Immature natural killer cell (primary cell): ENCODE measurements at regions not wholly inside any gene's neighbourhood (a gene's known extent, or its start where the extent isn't known, plus 50 kb on each side); places are given as distances from the start of the nearest gene placed in this dataset.

ENCODE experiments used
- DNase-seq, 3 donors: peaks; one replicate each; pipeline ENCODE4 v3.0.0; 2022; ENCODE audit warnings: mixed read lengths in 1 of 3
- H3K27ac Mint-ChIP-seq, 6 donors: one replicate each; pipeline ENCODE4 v1.8.0; 2020; ENCODE audit warnings: mixed read lengths in 6 of 6, mild to moderate bottlenecking in 5 of 6, inconsistent platforms in 4 of 6, moderate library complexity in 3 of 6
- H3K27me3 Mint-ChIP-seq, 3 donors: one replicate each; pipeline ENCODE4 v1.8.0; 2020 to 2021; ENCODE audit warnings: low read depth in 3 of 3, mild to moderate bottlenecking in 3 of 3, mixed read lengths in 3 of 3, moderate library complexity in 3 of 3, inconsistent platforms in 1 of 3
- H3K36me3 Mint-ChIP-seq, 3 donors: one replicate each; pipeline ENCODE4 v1.8.0; 2020; ENCODE audit warnings: mixed read lengths in 3 of 3, inconsistent platforms in 2 of 3, mild to moderate bottlenecking in 2 of 3
- H3K4me1 Mint-ChIP-seq, 2 donors: one replicate each; pipeline ENCODE4 v1.8.0; 2020; ENCODE audit warnings: inconsistent platforms in 2 of 2, mild to moderate bottlenecking in 2 of 2, mixed read lengths in 2 of 2, moderate library complexity in 1 of 2
- H3K4me3 Mint-ChIP-seq, 5 donors: one replicate each; pipeline ENCODE4 v1.8.0; 2020; ENCODE audit warnings: mild to moderate bottlenecking in 5 of 5, mixed read lengths in 5 of 5, inconsistent platforms in 3 of 5, moderate library complexity in 3 of 5
- H3K9me3 Mint-ChIP-seq, 6 donors: one replicate each; pipeline ENCODE4 v1.8.0; 2020; ENCODE audit warnings: mild to moderate bottlenecking in 6 of 6, mixed read lengths in 6 of 6, inconsistent platforms in 4 of 6, moderate library complexity in 3 of 6

GRCh38 chr5:28066856-28067255 lies 1028.5 kb upstream of the CDH9 start:
- DNase-seq: no peak
- Mint-ChIP-seq H3K36me3 (no peaks in the 10 kb centered on the region), H3K4me3 (no peak overlapping the region), H3K27me3 (peaks cover 0 to 2% (median 0%) of the 10 kb centered on the region in 3 donors), H3K27ac (no peak overlapping the region), H3K4me1 (no peaks in the 10 kb centered on the region), H3K9me3 (peaks cover 17 to 50% (median 32%) of the 10 kb centered on the region in 6 donors)

- DNase-seq: no peak
- no peaks in the 10 kb centered on the region for H3K36me3 Mint-ChIP-seq
- peaks cover 0 to 2% (median 0%) of the 10 kb centered on the region in 3 donors for H3K27me3 Mint-ChIP-seq
- H3K4me3 Mint-ChIP-seq: no peak overlapping the region
- no peaks in the 10 kb centered on the region for H3K4me1 Mint-ChIP-seq
- peaks cover 17 to 53% (median 30%) of the 10 kb centered on the region in 6 donors for H3K9me3 Mint-ChIP-seq
- H3K27ac Mint-ChIP-seq: no peak overlapping the region
Measured at GRCh38 chr5:28065656-28066055, 1027.3 kb upstream of the CDH9 start.

DNA sequence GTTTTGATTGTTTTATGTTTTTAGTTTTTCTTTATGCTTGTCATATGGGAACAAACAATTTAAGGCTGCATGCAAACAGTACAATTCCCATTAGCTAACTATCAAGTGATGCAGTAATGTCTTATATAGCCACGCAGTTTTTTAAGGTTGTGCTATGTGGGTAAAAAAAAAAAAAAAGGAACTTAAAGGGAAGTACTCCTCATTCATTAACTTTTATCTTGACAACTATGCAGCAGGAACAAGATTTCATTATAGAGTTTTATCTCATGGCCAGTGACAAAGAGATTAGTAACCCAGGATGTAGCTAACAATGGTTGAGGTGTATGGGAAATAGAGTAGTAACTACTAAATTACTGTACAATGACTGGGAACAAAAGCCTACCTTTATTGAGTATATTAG lies 1008.2 kb upstream of the CDH9 start:
- Mint-ChIP-seq H3K9me3 (peaks cover 12 to 40% (median 21%) of the 10 kb centered on the region in 6 donors), H3K36me3 (no peaks in the 10 kb centered on the region), H3K4me1 (no peaks in the 10 kb centered on the region), H3K27me3 (peaks cover 0 to 4% (median 0%) of the 10 kb centered on the region in 3 donors), H3K27ac (no peak overlapping the region), H3K4me3 (no peak overlapping the region)
- no peak for DNase-seq

- H3K27ac Mint-ChIP-seq: no peak overlapping the region
- DNase-seq: no peak
- H3K4me3 Mint-ChIP-seq: no peak overlapping the region
- H3K36me3 Mint-ChIP-seq: peaks cover 0 to 6% (median 2%) of the 10 kb centered on the region in 3 donors
- peaks cover 0 to 2% (median 0%) of the 10 kb centered on the region in 3 donors for H3K27me3 Mint-ChIP-seq
- H3K9me3 Mint-ChIP-seq: peaks cover 10 to 66% (median 39%) of the 10 kb centered on the region in 6 donors
- no peaks in the 10 kb centered on the region for H3K4me1 Mint-ChIP-seq
Measured at GRCh38 chr5:28027851-28028250, 989.5 kb upstream of the CDH9 start.

DNA sequence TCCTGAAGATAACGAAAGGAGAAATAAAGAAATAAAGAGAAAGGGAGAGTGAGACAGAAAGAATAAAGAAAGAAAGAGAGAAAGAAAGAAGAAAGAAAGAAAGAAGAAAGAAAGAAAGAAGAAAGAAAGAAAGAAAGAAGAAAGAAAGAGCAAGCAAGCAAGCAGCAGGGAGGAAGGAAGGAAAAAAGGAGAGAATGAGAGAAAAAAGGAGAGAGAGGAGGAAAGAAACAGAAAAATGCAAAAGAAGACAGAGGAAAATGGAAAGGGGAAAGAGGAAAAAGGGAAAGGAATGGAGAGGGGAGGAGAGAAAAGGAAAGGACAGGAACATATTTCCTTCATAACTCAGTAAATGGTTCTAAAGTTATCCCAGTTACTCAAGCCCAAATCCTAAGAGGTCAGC lies 978.8 kb upstream of the CDH9 start:
- peaks cover 0 to 5% (median 3%) of the 10 kb centered on the region in 3 donors for H3K36me3 Mint-ChIP-seq
- no peaks in the 10 kb centered on the region for H3K27me3 Mint-ChIP-seq
- peaks cover 21 to 64% (median 46%) of the 10 kb centered on the region in 6 donors for H3K9me3 Mint-ChIP-seq
- H3K4me1 Mint-ChIP-seq: no peaks in the 10 kb centered on the region
- H3K27ac Mint-ChIP-seq: no peak overlapping the region
- DNase-seq: no peak
- no peak overlapping the region for H3K4me3 Mint-ChIP-seq

DNA sequence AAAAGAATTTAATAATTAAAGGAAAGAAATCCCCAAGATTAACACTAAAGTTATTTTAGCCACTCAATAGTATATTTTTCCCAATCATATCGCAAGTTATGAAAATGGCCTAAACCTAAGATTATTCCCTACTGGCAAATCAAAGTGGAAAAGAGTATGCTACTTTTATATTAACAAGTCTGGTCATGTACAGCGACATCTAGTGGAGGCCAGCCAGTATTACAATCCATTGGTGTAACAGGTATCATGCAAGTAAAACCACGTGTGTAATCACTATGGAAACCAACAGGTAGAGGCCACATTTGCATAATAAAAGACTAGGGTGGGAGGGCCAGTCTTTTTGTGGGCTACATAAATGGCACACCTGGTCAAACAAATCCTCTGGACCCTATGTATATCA lies 976.4 kb upstream of the CDH9 start:
- H3K27me3 Mint-ChIP-seq: peaks cover 0 to 2% (median 0%) of the 10 kb centered on the region in 3 donors
- peaks cover 25 to 73% (median 55%) of the 10 kb centered on the region in 6 donors for H3K9me3 Mint-ChIP-seq
- H3K4me1 Mint-ChIP-seq: no peaks in the 10 kb centered on the region

DNA sequence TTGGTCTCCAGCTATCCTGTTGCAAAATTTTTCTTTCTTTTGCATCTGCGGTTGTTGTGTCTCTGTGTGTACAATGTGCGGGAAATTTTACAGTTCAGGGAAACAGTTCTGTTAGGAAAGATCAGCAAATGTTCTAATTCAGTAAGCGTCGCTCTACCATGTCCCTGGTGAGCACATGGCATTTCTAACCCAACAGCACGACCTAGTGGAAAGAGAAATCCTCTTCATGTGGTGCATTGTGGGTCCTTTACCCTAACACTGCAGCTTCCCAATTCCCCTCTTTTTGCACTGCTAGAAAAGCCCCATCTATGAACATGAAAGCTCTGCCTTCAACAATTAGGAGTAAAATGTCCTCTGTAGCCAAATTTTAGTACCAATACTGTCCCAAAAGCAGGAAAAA lies 974.2 kb upstream of the CDH9 start:
- H3K27me3 Mint-ChIP-seq: peaks cover 0 to 2% (median 0%) of the 10 kb centered on the region in 3 donors
- peaks cover 31 to 80% (median 60%) of the 10 kb centered on the region in 6 donors for H3K9me3 Mint-ChIP-seq
- peaks cover 0 to 5% (median 3%) of the 10 kb centered on the region in 3 donors for H3K36me3 Mint-ChIP-seq
- H3K27ac Mint-ChIP-seq: no peak overlapping the region
- H3K4me1 Mint-ChIP-seq: no peaks in the 10 kb centered on the region
- no peak for DNase-seq
- no peak overlapping the region for H3K4me3 Mint-ChIP-seq

More for the DNA sequence above, 976.4 kb upstream of the CDH9 start:
- Mint-ChIP-seq H3K27ac (no peak overlapping the region), H3K4me3 (no peak overlapping the region), H3K36me3 (peaks cover 0 to 5% (median 3%) of the 10 kb centered on the region in 3 donors)
- no peak for DNase-seq

GRCh38 chr5:28009576-28009975 lies 971.2 kb upstream of the CDH9 start:
- no peaks in the 10 kb centered on the region for H3K4me1 Mint-ChIP-seq
- peaks cover 22 to 76% (median 58%) of the 10 kb centered on the region in 6 donors for H3K9me3 Mint-ChIP-seq
- no peak overlapping the region for H3K4me3 Mint-ChIP-seq
- DNase-seq: no peak
- no peak overlapping the region for H3K27ac Mint-ChIP-seq
- H3K36me3 Mint-ChIP-seq: peaks cover 0 to 3% (median 1%) of the 10 kb centered on the region in 3 donors
- peaks cover 0 to 2% (median 0%) of the 10 kb centered on the region in 3 donors for H3K27me3 Mint-ChIP-seq

GRCh38 chr5:27996665-27997064 lies 958.3 kb upstream of the CDH9 start:
- DNase-seq: no peak
- peaks cover 33 to 60% (median 47%) of the 10 kb centered on the region in 6 donors for H3K9me3 Mint-ChIP-seq
- no peaks in the 10 kb centered on the region for H3K27me3 Mint-ChIP-seq
- no peaks in the 10 kb centered on the region for H3K4me1 Mint-ChIP-seq
- H3K4me3 Mint-ChIP-seq: no peak overlapping the region
- H3K36me3 Mint-ChIP-seq: no peaks in the 10 kb centered on the region
- no peak overlapping the region for H3K27ac Mint-ChIP-seq

DNA sequence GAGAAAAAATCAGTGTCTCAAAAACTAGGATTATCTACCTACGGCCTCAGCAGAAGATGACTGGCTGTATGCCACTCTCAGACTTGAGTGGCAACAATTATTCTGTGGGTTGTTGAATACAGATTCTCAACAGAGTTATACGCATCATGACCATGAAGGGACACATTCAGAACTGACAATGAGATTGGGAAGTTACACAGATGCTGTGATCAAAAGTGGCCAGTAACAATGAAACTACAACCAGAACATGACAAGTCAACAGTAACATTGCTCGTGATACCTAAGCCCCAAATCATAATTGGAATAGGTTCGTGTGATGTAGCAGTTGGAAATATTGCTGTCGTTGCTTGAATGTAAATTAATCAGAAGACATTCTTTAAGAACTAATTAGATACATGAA lies 957.5 kb upstream of the CDH9 start:
- H3K27ac Mint-ChIP-seq: no peak overlapping the region
- H3K27me3 Mint-ChIP-seq: no peaks in the 10 kb centered on the region
- no peaks in the 10 kb centered on the region for H3K36me3 Mint-ChIP-seq
- DNase-seq: no peak
- no peak overlapping the region for H3K4me3 Mint-ChIP-seq
- H3K9me3 Mint-ChIP-seq: peaks cover 32 to 62% (median 46%) of the 10 kb centered on the region in 6 donors
- no peaks in the 10 kb centered on the region for H3K4me1 Mint-ChIP-seq

- no peak for DNase-seq
- peaks cover 16 to 63% (median 38%) of the 10 kb centered on the region in 6 donors for H3K9me3 Mint-ChIP-seq
- no peaks in the 10 kb centered on the region for H3K27me3 Mint-ChIP-seq
- no peaks in the 10 kb centered on the region for H3K4me1 Mint-ChIP-seq
- H3K36me3 Mint-ChIP-seq: no peaks in the 10 kb centered on the region
- H3K27ac Mint-ChIP-seq: no peak overlapping the region
- H3K4me3 Mint-ChIP-seq: no peak overlapping the region
Measured at GRCh38 chr5:27978322-27978721, 939.9 kb upstream of the CDH9 start.

GRCh38 chr5:27969157-27969556 lies 930.8 kb upstream of the CDH9 start:
- Mint-ChIP-seq H3K27me3 (peaks cover 0 to 2% (median 0%) of the 10 kb centered on the region in 3 donors), H3K36me3 (no peaks in the 10 kb centered on the region)
- DNase-seq: no peak

GRCh38 chr5:27963050-27963783 lies 924.8 kb upstream of the CDH9 start:
- H3K36me3 Mint-ChIP-seq: no peaks in the 10 kb centered on the region
- peaks cover 0 to 2% (median 0%) of the 10 kb centered on the region in 3 donors for H3K27me3 Mint-ChIP-seq
- H3K9me3 Mint-ChIP-seq: peaks cover 17 to 75% (median 56%) of the 10 kb centered on the region in 6 donors
- H3K4me1 Mint-ChIP-seq: no peaks in the 10 kb centered on the region
- no peak for DNase-seq
- H3K4me3 Mint-ChIP-seq: no peak overlapping the region
- H3K27ac Mint-ChIP-seq: no peak overlapping the region

More at GRCh38 chr5:27969157-27969556, 930.8 kb upstream of the CDH9 start:
- no peak overlapping the region for H3K27ac Mint-ChIP-seq
- H3K4me1 Mint-ChIP-seq: no peaks in the 10 kb centered on the region
- H3K4me3 Mint-ChIP-seq: no peak overlapping the region
- peaks cover 13 to 53% (median 25%) of the 10 kb centered on the region in 6 donors for H3K9me3 Mint-ChIP-seq

GRCh38 chr5:27962198-27962597 lies 923.8 kb upstream of the CDH9 start:
- peaks cover 0 to 2% (median 0%) of the 10 kb centered on the region in 3 donors for H3K27me3 Mint-ChIP-seq
- no peaks in the 10 kb centered on the region for H3K4me1 Mint-ChIP-seq
- H3K9me3 Mint-ChIP-seq: peaks cover 18 to 81% (median 58%) of the 10 kb centered on the region in 6 donors
- peak overlapping the region in 1 of 5 donors; percentile 25 for H3K4me3 Mint-ChIP-seq
- H3K27ac Mint-ChIP-seq: no peak overlapping the region
- DNase-seq: no peak
- H3K36me3 Mint-ChIP-seq: no peaks in the 10 kb centered on the region
